Neural crest cell (in vitro differentiated cells): ENCODE measurements at regions not wholly inside any gene's neighbourhood (a gene's known extent, or its start where the extent isn't known, plus 50 kb on each side); places are given as distances from the start of the nearest gene placed in this dataset.
"Not testable (repeated sequence)": the region's sequence is repeated elsewhere in the genome, so short reads cannot be mapped to it uniquely, and the experiment has no call there.

Experiments used
- DNase-seq: peaks from one replicate; pipeline ENCODE4 v3.0.0; 2021; ENCODE audit warnings: low read depth, mixed read lengths, low spot score
- H3K27ac Mint-ChIP-seq: one replicate; pipeline ENCODE4 v1.8.0; 2021; ENCODE audit warnings: mild to moderate bottlenecking, mixed read lengths; ENCODE audit not compliant: unreplicated experiment
- H3K27me3 Mint-ChIP-seq: 2 replicates; pipeline ENCODE4 v1.8.0; 2021; ENCODE audit warnings: low read depth, mild to moderate bottlenecking, mixed read lengths
- H3K36me3 Mint-ChIP-seq: 2 replicates; pipeline ENCODE4 v1.8.0; 2021; ENCODE audit warnings: low read depth, mild to moderate bottlenecking, mixed read lengths
- H3K4me1 Mint-ChIP-seq: 2 replicates; pipeline ENCODE4 v1.8.0; 2021; ENCODE audit warnings: mixed read lengths
- H3K4me3 Mint-ChIP-seq: one replicate; pipeline ENCODE4 v1.8.0; 2021; ENCODE audit warnings: mild to moderate bottlenecking, mixed read lengths
- H3K9me3 Mint-ChIP-seq: 2 replicates; pipeline ENCODE4 v1.8.0; 2021; ENCODE audit warnings: mixed read lengths
- CTCF ChIP-seq: fragments of 200-600 bp; sonication (generic); conservative IDR thresholded peaks from 2 replicates; pipeline ENCODE4 v1.5.0; 2021; ENCODE audit warnings: antibody characterized with exemption, mild to moderate bottlenecking

GRCh38 chr4:104930745-104931736 is 215.6 kb upstream of the TET2 start:
- peaks cover 12% of the 10 kb centered on the region for H3K27me3 Mint-ChIP-seq
- H3K4me3 Mint-ChIP-seq, H3K9me3 Mint-ChIP-seq, H3K36me3 Mint-ChIP-seq, H3K4me1 Mint-ChIP-seq, H3K27ac Mint-ChIP-seq, DNase-seq: not testable (repeated sequence)
- TF ChIP-seq CTCF = peak; percentile 23

DNA sequence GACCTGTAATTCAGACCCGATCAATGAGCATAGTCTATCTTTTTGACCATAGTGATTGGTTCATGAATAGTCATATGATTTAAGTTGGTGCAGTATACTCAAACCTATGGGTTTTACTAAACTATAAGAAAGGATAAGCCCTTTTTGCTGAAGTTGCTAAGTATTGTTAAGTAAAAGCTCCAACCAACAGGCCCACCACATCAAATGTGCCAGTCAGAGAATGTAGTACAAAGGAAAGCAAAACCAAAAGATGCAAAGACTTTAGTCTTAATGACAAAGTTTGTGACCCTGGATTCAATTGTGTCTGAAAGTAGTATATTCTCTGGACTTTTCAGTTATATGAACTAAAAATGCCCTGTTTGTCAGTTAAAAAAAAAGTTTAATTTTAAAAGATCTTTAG is 208.1 kb upstream of the TET2 start:
- H3K9me3 Mint-ChIP-seq = peaks cover 8% of the 10 kb centered on the region
- DNase-seq = no peak
- H3K27me3 Mint-ChIP-seq = peaks cover 2% of the 10 kb centered on the region
- H3K36me3 Mint-ChIP-seq = no peaks in the 10 kb centered on the region
- TF ChIP-seq CTCF = no peak
- no peaks in the 10 kb centered on the region for H3K4me1 Mint-ChIP-seq
- no peak overlapping the region for H3K27ac Mint-ChIP-seq
- H3K4me3 Mint-ChIP-seq = no peak overlapping the region

DNA sequence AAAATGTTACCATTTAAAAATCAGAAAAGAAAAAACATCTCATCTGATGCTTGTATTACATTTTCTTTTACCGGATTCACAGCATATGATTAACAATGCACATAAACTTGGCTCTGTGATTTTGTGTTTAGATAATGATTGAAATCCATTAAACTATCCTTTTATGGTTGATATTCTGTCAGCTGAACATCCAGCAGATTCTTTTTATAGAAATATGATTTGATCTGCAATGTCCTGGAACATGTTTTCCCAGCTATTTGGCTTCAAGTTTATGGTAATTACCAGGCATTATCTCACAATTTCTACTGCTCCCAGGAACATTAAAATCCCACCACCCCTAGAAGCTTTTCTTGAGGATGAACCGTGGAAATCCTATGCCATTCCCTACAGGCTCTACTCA is 205.7 kb upstream of the TET2 start:
- no peak for DNase-seq
- Mint-ChIP-seq H3K27ac (no peak overlapping the region), H3K4me1 (no peaks in the 10 kb centered on the region), H3K36me3 (no peaks in the 10 kb centered on the region), H3K4me3 (no peak overlapping the region), H3K27me3 (no peaks in the 10 kb centered on the region), H3K9me3 (no peaks in the 10 kb centered on the region)
- no peak for TF ChIP-seq CTCF

- H3K36me3 Mint-ChIP-seq = no peaks in the 10 kb centered on the region
- no peaks in the 10 kb centered on the region for H3K4me1 Mint-ChIP-seq
- H3K4me3 Mint-ChIP-seq = no peak overlapping the region
- DNase-seq = no peak
- no peak for TF ChIP-seq CTCF
- H3K27ac Mint-ChIP-seq = no peak overlapping the region
- no peaks in the 10 kb centered on the region for H3K27me3 Mint-ChIP-seq
- H3K9me3 Mint-ChIP-seq = no peaks in the 10 kb centered on the region
Observed at GRCh38 chr4:104941661-104942062, 205.0 kb upstream of the TET2 start.

- H3K4me3 Mint-ChIP-seq = no peak overlapping the region
- H3K27ac Mint-ChIP-seq = no peak overlapping the region
- no peaks in the 10 kb centered on the region for H3K36me3 Mint-ChIP-seq
- H3K9me3 Mint-ChIP-seq = no peaks in the 10 kb centered on the region
- TF ChIP-seq CTCF = no peak
- DNase-seq = no peak
- peaks cover 5% of the 10 kb centered on the region for H3K4me1 Mint-ChIP-seq
- H3K27me3 Mint-ChIP-seq = no peaks in the 10 kb centered on the region
Observed at GRCh38 chr4:104942990-104943743, 203.5 kb upstream of the TET2 start.
